HL-60 (cell line): ENCODE measurements at regions not wholly inside any gene's neighbourhood (a gene's known extent, or its start where the extent isn't known, plus 50 kb on each side); places are given as distances from the start of the nearest gene placed in this dataset.

Experiments used
- DNase-seq, 2 experiments: peaks; one replicate each; pipeline ENCODE4 v3.0.0-alpha.2; 2010 to 2020; ENCODE audit warnings: low read depth in 1 of 2, low spot score in 1 of 2
- H3K27ac ChIP-seq: fragments of 250-450 bp; sonication (Bioruptor Pico); replicated peaks from 2 replicates; pipeline ENCODE4 v1.5.1; 2020; ENCODE audit warnings: mild to moderate bottlenecking, moderate library complexity
- H3K27me3 ChIP-seq: fragments of 250-450 bp; sonication (Bioruptor Pico); 2 replicates; pipeline ENCODE4 v1.5.1; 2021; ENCODE audit warnings: mild to moderate bottlenecking, moderate library complexity; ENCODE audit not compliant: insufficient read depth, poor library complexity, severe bottlenecking
- H3K4me3 ChIP-seq: replicated peaks from 2 replicates; pipeline ENCODE4 v1.5.1; 2011; ENCODE audit warnings: mild to moderate bottlenecking, control low read depth, low read length; ENCODE audit not compliant: insufficient read depth
- CTCF ChIP-seq: IDR thresholded peaks from one replicate; pipeline ENCODE4 v1.5.1; 2011; ENCODE audit warnings: low read length, control low read depth, inconsistent platforms; ENCODE audit not compliant: insufficient read depth
- GABPA ChIP-seq: IDR thresholded peaks from 2 replicates; pipeline ENCODE4 v1.6.1; 2012; ENCODE audit warnings: low read depth
- POLR2AphosphoS5 ChIP-seq: IDR thresholded peaks from 2 replicates; pipeline ENCODE4 v1.6.1; 2012; ENCODE audit warnings: low read depth
- REST ChIP-seq: IDR thresholded peaks from 2 replicates; pipeline ENCODE4 v1.6.1; 2012; ENCODE audit warnings: low read depth; ENCODE audit not compliant: insufficient replicate concordance
- SPI1 ChIP-seq: IDR thresholded peaks from 2 replicates; pipeline ENCODE4 v1.6.1; 2012; ENCODE audit warnings: low read depth, mild to moderate bottlenecking, borderline replicate concordance

- no peak for TF ChIP-seq GABPA
- TF ChIP-seq SPI1, result no peak
- no peak for TF ChIP-seq REST
- TF ChIP-seq POLR2AphosphoS5, result no peak
- TF ChIP-seq CTCF, result no peak
- H3K27ac ChIP-seq, result no peak overlapping the region
- H3K4me3 ChIP-seq, result no peak overlapping the region
- peaks cover 2% of the 10 kb centered on the region for H3K27me3 ChIP-seq
- DNase-seq, result no peak
Measured at GRCh38 chr1:67574221-67574620, 110.8 kb upstream of the GADD45A start.

- DNase-seq, result no peak
- no peak for TF ChIP-seq POLR2AphosphoS5
- no peak for TF ChIP-seq CTCF
- no peak for TF ChIP-seq SPI1
- no peak for TF ChIP-seq GABPA
- no peak for TF ChIP-seq REST
- Histone ChIP-seq H3K27ac (no peak overlapping the region), H3K27me3 (peaks cover 3% of the 10 kb centered on the region), H3K4me3 (no peak overlapping the region)
Measured at GRCh38 chr1:67575861-67576260, 109.1 kb upstream of the GADD45A start.

GRCh38 chr1:67576474-67576873 is 108.5 kb upstream of the GADD45A start:
- no peak overlapping the region for H3K4me3 ChIP-seq
- TF ChIP-seq POLR2AphosphoS5 (no peak), SPI1 (no peak), CTCF (no peak), GABPA (no peak), REST (no peak)

More at GRCh38 chr1:67576474-67576873, 108.5 kb upstream of the GADD45A start:
- H3K27ac ChIP-seq, result no peak overlapping the region
- DNase-seq, result no peak
- H3K27me3 ChIP-seq, result peaks cover 3% of the 10 kb centered on the region
